ENCODE measurements at regions not wholly inside any gene's neighbourhood (a gene's known extent, or its start where the extent isn't known, plus 50 kb on each side); places are given as distances from the start of the nearest gene placed in this dataset.

- no peak for DNase-seq
Observed at GRCh38 chr5:16326137-16326536, 139.5 kb downstream of the ZNF622 start.

GRCh38 chr5:16321284-16321683 is 141.7 kb upstream of the MARCHF11 start:
- intact Hi-C loops (cut with micrococcal nuclease), result no loop called here
- Histone ChIP-seq H3K4me3 (no peak overlapping the region), H3K36me3 (no peaks in the 10 kb centered on the region), H3K4me1 (no peaks in the 10 kb centered on the region), H3K27ac (replicated peaks) (no peak overlapping the region), H3K9me3 (replicated peaks) (no peaks in the 10 kb centered on the region), H3K27me3 (ENCODE audit: low read depth) (no peaks in the 10 kb centered on the region)
- no peak for DNase-seq
- TF ChIP-seq, protein P1, sequence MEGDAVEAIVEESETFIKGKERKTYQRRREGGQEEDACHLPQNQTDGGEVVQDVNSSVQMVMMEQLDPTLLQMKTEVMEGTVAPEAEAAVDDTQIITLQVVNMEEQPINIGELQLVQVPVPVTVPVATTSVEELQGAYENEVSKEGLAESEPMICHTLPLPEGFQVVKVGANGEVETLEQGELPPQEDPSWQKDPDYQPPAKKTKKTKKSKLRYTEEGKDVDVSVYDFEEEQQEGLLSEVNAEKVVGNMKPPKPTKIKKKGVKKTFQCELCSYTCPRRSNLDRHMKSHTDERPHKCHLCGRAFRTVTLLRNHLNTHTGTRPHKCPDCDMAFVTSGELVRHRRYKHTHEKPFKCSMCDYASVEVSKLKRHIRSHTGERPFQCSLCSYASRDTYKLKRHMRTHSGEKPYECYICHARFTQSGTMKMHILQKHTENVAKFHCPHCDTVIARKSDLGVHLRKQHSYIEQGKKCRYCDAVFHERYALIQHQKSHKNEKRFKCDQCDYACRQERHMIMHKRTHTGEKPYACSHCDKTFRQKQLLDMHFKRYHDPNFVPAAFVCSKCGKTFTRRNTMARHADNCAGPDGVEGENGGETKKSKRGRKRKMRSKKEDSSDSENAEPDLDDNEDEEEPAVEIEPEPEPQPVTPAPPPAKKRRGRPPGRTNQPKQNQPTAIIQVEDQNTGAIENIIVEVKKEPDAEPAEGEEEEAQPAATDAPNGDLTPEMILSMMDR (IDR thresholded peaks at IDR 0.05; ENCODE audit: borderline replicate concordance), result no peak

More at GRCh38 chr5:16326137-16326536, 139.5 kb downstream of the ZNF622 start:
- H3K27ac ChIP-seq (replicated peaks), result no peak overlapping the region
- intact Hi-C loops (cut with micrococcal nuclease), result no loop called here
- no peaks in the 10 kb centered on the region for H3K4me1 ChIP-seq
- no peaks in the 10 kb centered on the region for H3K9me3 ChIP-seq (replicated peaks)
- no peaks in the 10 kb centered on the region for H3K27me3 ChIP-seq (ENCODE audit: low read depth)
- no peaks in the 10 kb centered on the region for H3K36me3 ChIP-seq
- H3K4me3 ChIP-seq, result no peak overlapping the region
- TF ChIP-seq, protein P1 (IDR thresholded peaks at IDR 0.05; ENCODE audit: borderline replicate concordance), result no peak

- H3K36me3 ChIP-seq, result no peaks in the 10 kb centered on the region
- H3K27me3 ChIP-seq (ENCODE audit: low read depth), result no peaks in the 10 kb centered on the region
- intact Hi-C loops (cut with micrococcal nuclease), result no loop called here
- DNase-seq, result no peak
- H3K27ac ChIP-seq (replicated peaks), result no peak overlapping the region
- TF ChIP-seq, protein P1 (IDR thresholded peaks at IDR 0.05; ENCODE audit: borderline replicate concordance), result no peak
- H3K9me3 ChIP-seq (replicated peaks), result no peaks in the 10 kb centered on the region
- no peak overlapping the region for H3K4me3 ChIP-seq
- H3K4me1 ChIP-seq, result no peaks in the 10 kb centered on the region
Observed at GRCh38 chr5:16315501-16315900, 135.9 kb upstream of the MARCHF11 start.

DNA sequence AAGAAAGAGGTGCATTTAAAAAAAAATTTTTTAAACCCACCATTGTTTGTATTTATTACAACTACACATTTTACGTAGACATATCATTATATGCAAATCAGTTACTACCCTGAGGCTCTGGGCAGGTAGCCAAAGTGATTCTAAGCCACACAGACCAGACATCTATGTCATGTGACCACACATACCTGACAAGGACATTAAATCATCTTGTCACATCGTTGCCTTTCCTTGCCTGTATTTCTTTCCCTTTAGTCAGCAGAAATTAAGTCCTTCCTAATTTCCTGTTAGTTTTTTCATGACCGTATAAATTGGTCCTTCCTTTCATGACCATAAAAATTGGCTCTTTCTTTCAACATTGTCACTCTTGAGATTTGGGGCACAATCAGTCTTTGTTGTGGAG is 134.2 kb upstream of the MARCHF11 start:
- no peaks in the 10 kb centered on the region for H3K36me3 ChIP-seq
- no peaks in the 10 kb centered on the region for H3K27me3 ChIP-seq (ENCODE audit: low read depth)
- no peaks in the 10 kb centered on the region for H3K4me1 ChIP-seq
- no peak overlapping the region for H3K27ac ChIP-seq (replicated peaks)
- no peak for DNase-seq
- intact Hi-C loops (cut with micrococcal nuclease), result no loop called here
- no peak overlapping the region for H3K4me3 ChIP-seq
- no peaks in the 10 kb centered on the region for H3K9me3 ChIP-seq (replicated peaks)
- TF ChIP-seq, protein P1 (IDR thresholded peaks at IDR 0.05; ENCODE audit: borderline replicate concordance), result no peak

DNA sequence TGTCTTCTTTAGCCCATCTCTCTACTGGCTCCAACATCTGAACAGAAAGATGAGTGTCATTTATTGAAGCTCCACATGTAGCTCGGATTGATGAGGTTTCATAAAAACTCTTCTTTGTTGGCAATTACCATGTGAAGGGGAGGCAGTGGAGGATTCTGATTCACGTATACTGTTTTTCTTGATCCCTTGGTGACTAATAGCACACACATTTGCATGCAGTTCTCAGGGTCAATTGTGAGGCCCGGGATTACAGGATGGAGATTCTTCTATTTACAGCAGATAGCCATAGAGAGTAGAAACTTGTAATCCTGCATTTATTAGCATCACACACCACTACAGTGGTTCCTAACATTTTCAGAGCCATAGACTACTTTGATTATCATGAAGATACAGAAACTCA is 133.2 kb upstream of the MARCHF11 start:
- DNase-seq, result no peak
- Histone ChIP-seq H3K36me3 (no peaks in the 10 kb centered on the region), H3K4me3 (no peak overlapping the region), H3K4me1 (no peaks in the 10 kb centered on the region), H3K27ac (replicated peaks) (no peak overlapping the region), H3K27me3 (ENCODE audit: low read depth) (no peaks in the 10 kb centered on the region), H3K9me3 (replicated peaks) (no peaks in the 10 kb centered on the region)
- TF ChIP-seq, protein P1 (IDR thresholded peaks at IDR 0.05; ENCODE audit: borderline replicate concordance), result no peak
- intact Hi-C loops (cut with micrococcal nuclease), result no loop called here

- intact Hi-C loops (cut with micrococcal nuclease), result no loop called here
- DNase-seq, result no peak
- TF ChIP-seq, protein P1 (IDR thresholded peaks at IDR 0.05; ENCODE audit: borderline replicate concordance), result no peak
- no peaks in the 10 kb centered on the region for H3K36me3 ChIP-seq
- no peaks in the 10 kb centered on the region for H3K27me3 ChIP-seq (ENCODE audit: low read depth)
- H3K9me3 ChIP-seq (replicated peaks), result no peaks in the 10 kb centered on the region
- H3K4me3 ChIP-seq, result no peak overlapping the region
- no peak overlapping the region for H3K27ac ChIP-seq (replicated peaks)
- no peaks in the 10 kb centered on the region for H3K4me1 ChIP-seq
Observed at GRCh38 chr5:16311666-16312065, 132.1 kb upstream of the MARCHF11 start.
